ENCODE measurements at regions not wholly inside any gene's neighbourhood (a gene's known extent, or its start where the extent isn't known, plus 50 kb on each side); places are given as distances from the start of the nearest gene placed in this dataset.

- H3K4me3 ChIP-seq, result no peak overlapping the region
- no peak for TF ChIP-seq CTCF (IDR thresholded peaks at IDR 0.05)
- ATAC-seq (no peak), DNase-seq (no peak)
- H3K27me3 ChIP-seq (ENCODE audit: insufficient read depth in 3 of 3, low read length in 2 of 3), result no peaks in the 10 kb centered on the region
- H3K27ac ChIP-seq, result no peak overlapping the region
- intact Hi-C loops (cut with DNase I), result no loop called here
- H3K36me3 ChIP-seq (ENCODE audit: insufficient read depth in 1 of 2, low read depth in 1 of 2), result no peaks in the 10 kb centered on the region
- no peaks in the 10 kb centered on the region for H3K9me3 ChIP-seq
- H3K4me1 ChIP-seq, result no peaks in the 10 kb centered on the region
These were observed 59.6 kb upstream of the RGMB start for GRCh38 chr5:98713856-98714255.

- ATAC-seq, result no peak
- H3K36me3 ChIP-seq (ENCODE audit: insufficient read depth in 1 of 2, low read depth in 1 of 2), result no peaks in the 10 kb centered on the region
- H3K4me3 ChIP-seq, result no peak overlapping the region
- no peak for DNase-seq
- no peak overlapping the region for H3K27ac ChIP-seq
- H3K4me1 ChIP-seq, result no peaks in the 10 kb centered on the region
- WGBS, 3 donors, result 54 to 62% (median 55%) methylated on average over 3 of the region's 3 CpGs
- no peaks in the 10 kb centered on the region for H3K9me3 ChIP-seq
- TF ChIP-seq CTCF (IDR thresholded peaks at IDR 0.05), result no peak
- intact Hi-C loops (cut with DNase I), result no loop called here
- no peaks in the 10 kb centered on the region for H3K27me3 ChIP-seq (ENCODE audit: insufficient read depth in 3 of 3, low read length in 2 of 3)
These were observed 58.7 kb upstream of the RGMB start for GRCh38 chr5:98714710-98715288.

GRCh38 chr5:98721231-98721928 is 52.1 kb upstream of the RGMB start:
- no peak for TF ChIP-seq CTCF (IDR thresholded peaks at IDR 0.05)

GRCh38 chr5:98722188-98722587 is 51.3 kb upstream of the RGMB start:
- Histone ChIP-seq H3K27me3 (ENCODE audit: insufficient read depth in 3 of 3, low read length in 2 of 3) (no peaks in the 10 kb centered on the region), H3K4me1 (no peaks in the 10 kb centered on the region), H3K27ac (no peak overlapping the region), H3K36me3 (ENCODE audit: insufficient read depth in 1 of 2, low read depth in 1 of 2) (no peaks in the 10 kb centered on the region), H3K4me3 (no peak overlapping the region), H3K9me3 (no peaks in the 10 kb centered on the region)
- DNase-seq (no peak), ATAC-seq (no peak)
- WGBS, 3 donors, result 33 to 50% (median 34%) methylated on average over 2 of the region's 2 CpGs
- intact Hi-C loops (cut with DNase I), result no loop called here
- no peak for TF ChIP-seq CTCF (IDR thresholded peaks at IDR 0.05)

More at GRCh38 chr5:98721231-98721928, 52.1 kb upstream of the RGMB start:
- DNase-seq (no peak), ATAC-seq (no peak)
- Histone ChIP-seq H3K4me1 (no peaks in the 10 kb centered on the region), H3K36me3 (ENCODE audit: insufficient read depth in 1 of 2, low read depth in 1 of 2) (no peaks in the 10 kb centered on the region), H3K27ac (no peak overlapping the region), H3K4me3 (no peak overlapping the region), H3K27me3 (ENCODE audit: insufficient read depth in 3 of 3, low read length in 2 of 3) (no peaks in the 10 kb centered on the region), H3K9me3 (no peaks in the 10 kb centered on the region)
- intact Hi-C loops (cut with DNase I), result no loop called here
- 52 to 83% (median 62%) methylated on average over 1 of the region's 1 CpG for WGBS, 3 donors

- intact Hi-C loops (cut with DNase I), result no loop called here
- no peaks in the 10 kb centered on the region for H3K27me3 ChIP-seq (ENCODE audit: insufficient read depth in 3 of 3, low read length in 2 of 3)
- H3K36me3 ChIP-seq (ENCODE audit: insufficient read depth in 1 of 2, low read depth in 1 of 2), result no peaks in the 10 kb centered on the region
- TF ChIP-seq CTCF (IDR thresholded peaks at IDR 0.05), result no peak
- H3K4me3 ChIP-seq, result no peak overlapping the region
- no peak overlapping the region for H3K27ac ChIP-seq
- ATAC-seq (no peak), DNase-seq (no peak)
- H3K4me1 ChIP-seq, result no peaks in the 10 kb centered on the region
- 47 to 53% (median 53%) methylated on average over 2 of the region's 2 CpGs for WGBS, 3 donors
- no peaks in the 10 kb centered on the region for H3K9me3 ChIP-seq
These were observed 50.4 kb upstream of the RGMB start for GRCh38 chr5:98723061-98723460.
